Right ventricle myocardium superior (tissue), 1 donor: ENCODE measurements at regions not wholly inside any gene's neighbourhood (a gene's known extent, or its start where the extent isn't known, plus 50 kb on each side); places are given as distances from the start of the nearest gene placed in this dataset.

ENCODE experiments used
- ATAC-seq: fragments of 200-7000 bp; cut with Tn5 transposase; one replicate; pipeline ENCODE4 v1.9.1; 2020; ENCODE audit warnings: mild to moderate bottlenecking; ENCODE audit not compliant: poor library complexity
- DNase-seq: peaks from one replicate; pipeline ENCODE4 v3.0.0-alpha.2; 2020
- intact Hi-C: fragments of 100-400 bp; cut with DNase I; formaldehyde crosslinking; loops from one replicate; pipeline ENCODE4 v1.11.2; 2022
- donor health status: DM: no; HTN: yes; CAD: no; lungs with severe emphysema.

DNA sequence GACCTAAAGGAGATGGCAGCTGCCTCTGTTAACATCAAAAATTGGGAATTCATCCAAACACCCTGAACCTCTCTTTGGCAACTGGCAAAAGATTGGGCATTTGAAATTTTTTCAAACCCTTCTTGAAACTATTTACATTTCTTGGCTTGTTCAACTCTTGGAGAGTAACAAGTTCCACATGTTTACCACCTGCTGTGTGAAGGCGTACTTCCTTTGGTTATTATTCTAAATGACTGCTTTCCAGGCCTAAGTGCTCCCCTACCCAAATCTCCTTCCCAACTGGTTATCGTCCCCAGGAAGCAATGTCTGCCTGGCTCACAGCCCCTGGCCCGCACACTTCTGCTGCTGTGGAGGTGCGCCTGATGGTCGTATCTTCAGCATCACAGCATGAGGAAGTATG is 422.7 kb downstream of the DMAC1 start:
- intact Hi-C loops = no loop called here
- DNase-seq = no peak
- no peak for ATAC-seq

DNA sequence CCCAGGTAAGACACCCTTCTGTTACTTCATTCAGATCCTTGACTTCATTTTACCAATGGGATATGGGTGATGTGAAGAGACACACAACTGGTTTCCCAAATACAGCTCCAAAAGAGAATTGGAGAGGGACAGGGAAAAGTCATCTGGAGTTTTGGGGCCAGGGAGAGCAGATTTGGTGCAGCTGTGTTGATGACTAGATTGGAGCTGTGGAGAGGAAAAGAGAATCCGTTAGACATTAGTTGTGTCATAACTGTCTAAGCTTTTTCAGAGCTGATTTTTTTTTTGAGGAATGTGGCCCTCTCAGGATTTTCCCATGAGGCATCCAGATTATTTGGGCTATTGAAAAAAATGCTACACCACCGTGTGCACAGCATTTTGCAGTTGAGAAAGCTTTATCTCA is 423.4 kb downstream of the DMAC1 start:
- no peak for ATAC-seq
- intact Hi-C loops = no loop called here
- no peak for DNase-seq

DNA sequence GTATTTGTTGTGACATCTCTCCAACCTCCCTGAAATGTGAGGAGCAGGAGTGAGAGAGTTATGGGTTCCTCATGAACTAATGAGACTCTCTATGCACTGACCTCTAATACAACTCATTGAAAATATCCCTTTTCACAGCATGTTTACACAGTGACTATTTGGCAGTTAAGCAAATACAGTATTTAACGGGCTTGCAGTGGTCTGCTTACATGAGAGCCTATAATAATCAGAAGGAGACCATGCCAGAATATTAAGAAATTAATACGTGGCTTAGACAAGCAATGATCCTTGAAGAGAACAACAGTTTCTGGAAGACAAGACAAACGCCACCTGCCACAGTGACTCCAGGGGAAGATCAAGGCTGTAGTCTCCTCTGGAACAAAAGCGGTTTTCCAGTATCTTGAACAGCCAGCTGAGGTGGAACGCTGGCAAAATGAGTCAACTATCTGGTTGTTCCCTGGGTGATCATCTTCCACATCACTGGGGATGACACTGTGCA is 424.5 kb downstream of the DMAC1 start:
- no peak for ATAC-seq
- DNase-seq = no peak
- intact Hi-C loops = no loop called here

DNA sequence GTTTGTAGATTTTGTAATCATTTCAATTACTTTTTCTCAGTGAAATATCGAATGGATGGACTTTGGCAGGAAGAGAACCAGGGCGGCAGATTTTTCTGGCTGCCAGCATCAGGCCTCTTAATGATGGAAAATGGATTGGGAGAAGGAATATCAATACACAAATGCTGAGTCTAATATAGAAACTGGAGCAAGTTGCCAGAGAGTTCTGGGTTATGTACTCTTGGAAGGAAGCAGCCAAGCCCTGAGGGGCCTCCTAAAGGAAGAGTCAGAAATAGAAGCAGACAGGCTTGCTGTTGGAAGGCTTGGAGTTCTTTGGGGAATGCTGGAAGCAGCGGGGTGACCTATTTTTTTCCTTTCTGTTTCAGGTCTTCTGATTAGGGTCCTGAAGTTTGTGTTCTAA is 428.6 kb downstream of the DMAC1 start:
- ATAC-seq (peak; percentile 72), DNase-seq (no peak)
- intact Hi-C loops = no loop called here

DNA sequence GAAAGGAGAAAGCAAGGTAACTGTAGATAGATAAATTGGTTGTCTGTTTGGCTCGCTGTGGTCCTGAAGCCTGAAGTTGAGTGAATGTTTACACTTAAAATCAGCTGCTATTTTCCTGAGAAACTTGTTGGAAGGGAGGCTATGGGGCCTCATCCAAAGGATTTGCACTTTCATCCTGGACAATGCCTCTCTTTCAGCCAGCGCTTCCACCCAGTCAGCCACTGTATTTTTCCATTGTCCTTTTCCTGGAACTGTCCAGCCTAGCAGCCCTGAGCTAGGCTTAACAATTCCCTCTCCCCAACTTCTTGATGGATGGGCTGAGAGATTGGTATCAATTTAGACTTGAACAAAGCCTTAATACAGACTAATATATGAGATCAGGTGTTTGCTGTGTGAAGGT is 429.2 kb downstream of the DMAC1 start:
- no peak for DNase-seq
- no peak for ATAC-seq
- intact Hi-C loops = no loop called here

DNA sequence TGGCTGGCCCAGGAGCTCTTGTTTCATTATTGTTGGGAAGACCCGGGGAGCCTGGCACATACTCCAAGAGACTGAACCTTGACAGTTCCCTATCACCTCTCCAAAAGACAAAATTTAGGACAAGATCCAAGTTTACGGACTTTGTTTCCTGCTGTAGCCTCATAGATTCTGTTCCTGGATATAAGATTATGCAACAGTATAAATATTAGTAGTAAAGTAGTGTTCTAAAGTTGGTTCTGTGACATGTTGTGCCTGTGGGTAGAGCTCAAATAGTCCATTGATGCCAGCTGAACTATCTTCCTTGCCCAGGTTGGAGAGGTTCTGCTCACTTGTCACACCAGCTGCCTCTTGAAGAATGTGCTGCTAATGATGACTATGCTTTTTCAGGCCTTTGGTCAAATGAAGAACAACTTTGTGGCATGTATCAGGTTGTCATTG is 430.2 kb downstream of the DMAC1 start:
- ATAC-seq (no peak), DNase-seq (no peak)
- intact Hi-C loops = no loop called here

DNA sequence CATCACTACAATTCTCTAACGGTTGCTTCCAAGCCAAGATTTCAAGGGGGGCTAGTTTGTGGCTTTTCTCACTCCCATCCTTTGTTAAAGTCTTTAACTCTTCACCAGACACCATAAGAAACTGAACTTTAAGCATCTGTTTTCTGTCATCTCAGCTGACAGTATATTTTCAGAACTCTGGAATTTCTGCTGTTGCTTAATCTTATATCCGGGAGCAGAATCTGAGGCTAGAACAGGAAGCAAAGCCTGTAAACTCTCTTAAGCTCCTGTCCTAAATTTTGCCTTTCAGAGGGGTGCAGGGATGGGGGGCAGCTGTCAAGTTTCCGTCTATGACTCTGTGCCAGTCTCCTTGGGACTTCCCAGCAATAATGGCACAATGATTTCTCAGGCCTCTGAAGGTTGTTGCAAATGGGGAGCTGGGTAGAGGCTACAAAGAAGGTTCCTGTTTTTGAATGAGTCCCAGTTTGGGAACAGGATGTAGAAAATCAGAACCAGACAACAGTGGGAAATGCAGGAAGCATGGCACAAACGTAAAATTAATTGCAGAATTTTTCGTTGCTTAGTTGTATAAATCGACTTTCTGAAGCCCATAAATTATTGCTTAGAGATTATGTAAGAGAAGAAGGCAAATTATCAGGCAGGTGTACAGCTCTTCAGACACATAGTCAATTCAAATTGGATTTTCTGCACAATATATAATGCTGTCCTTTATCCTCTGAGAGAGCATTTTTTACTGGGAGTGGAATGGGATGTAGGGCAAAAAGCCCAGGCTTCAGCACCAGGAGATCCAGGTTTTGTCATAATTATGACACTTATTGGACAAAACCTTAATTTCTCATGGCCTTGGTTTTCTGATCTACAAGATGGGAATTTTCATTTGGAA is 430.9 kb downstream of the DMAC1 start:
- intact Hi-C loops = no loop called here
- peak; percentile 66 for ATAC-seq
- DNase-seq = no peak

DNA sequence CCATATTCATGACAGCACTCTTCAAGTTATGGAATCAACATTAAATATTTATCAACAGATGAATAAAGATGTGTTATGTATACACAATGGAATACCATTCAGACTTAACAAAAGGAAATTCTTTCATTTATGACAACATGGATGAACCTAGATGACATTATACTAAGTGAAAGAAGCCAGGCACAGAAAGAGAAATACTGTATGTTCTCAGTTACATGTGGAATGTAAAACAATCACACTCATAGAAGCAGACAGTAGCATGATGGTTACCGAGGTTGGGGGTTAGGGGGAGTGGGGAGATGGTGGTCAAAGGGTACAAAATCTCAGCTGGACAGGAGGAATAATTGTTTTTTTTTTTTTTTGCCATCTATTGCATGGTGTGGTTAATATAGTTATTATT is 431.9 kb downstream of the DMAC1 start:
- DNase-seq (no peak), ATAC-seq (no peak)
- intact Hi-C loops = no loop called here

DNA sequence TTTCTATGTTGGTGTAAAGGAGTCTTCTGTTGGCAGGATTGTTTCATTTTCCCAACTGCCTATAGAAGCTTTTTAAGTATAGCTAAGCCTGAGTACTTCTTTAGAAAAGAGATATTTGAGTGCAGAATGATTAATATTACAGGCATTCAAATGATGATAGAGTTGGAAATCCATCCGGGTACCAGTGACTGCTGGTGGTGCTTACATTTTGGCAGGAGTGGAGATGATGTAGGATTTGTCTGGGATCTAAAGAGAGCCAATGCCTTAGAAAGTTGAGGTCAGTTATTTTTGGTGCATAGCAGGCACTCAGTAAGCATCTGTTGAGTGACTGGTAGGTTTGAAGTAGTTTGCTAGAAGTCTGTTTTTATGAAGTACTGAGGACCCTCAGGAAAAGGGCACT is 433.5 kb downstream of the DMAC1 start:
- no peak for ATAC-seq
- intact Hi-C loops = no loop called here

DNA sequence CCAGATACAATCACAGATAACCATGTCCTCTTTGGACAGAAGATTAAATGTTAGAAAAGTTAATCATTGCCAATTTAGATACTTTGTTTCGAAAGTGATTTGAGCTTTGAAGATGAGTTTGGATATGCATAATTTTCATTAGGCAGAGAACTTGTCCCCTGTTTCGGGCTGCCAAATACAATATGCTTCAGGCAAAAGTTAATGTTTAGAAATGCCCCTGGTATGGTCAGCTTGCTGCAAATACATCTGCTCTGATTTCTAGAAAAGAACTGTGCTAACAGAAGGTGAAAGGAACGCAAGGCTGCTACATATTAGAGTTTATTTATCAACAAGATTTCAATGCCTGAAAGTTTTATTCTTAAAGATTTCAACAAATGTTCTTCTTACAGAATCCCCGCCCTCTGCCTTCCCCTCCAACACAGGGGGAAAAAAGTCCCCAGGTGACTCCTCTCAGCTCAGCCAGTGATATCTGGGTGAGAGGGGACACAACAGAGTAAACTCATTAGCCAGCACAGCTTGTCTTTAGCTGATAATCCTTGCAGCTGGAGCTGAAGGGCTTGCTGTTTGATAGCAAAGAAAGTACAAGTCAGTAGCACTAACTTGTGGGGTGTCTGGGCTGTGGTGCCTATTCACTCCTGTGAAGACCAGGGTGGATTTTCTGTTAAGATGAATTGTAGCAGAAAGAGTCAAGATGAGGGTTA is 435.7 kb downstream of the DMAC1 start:
- DNase-seq (no peak), ATAC-seq (peak; percentile 46)
- intact Hi-C loops = no loop called here

More for the DNA sequence above, 433.5 kb downstream of the DMAC1 start:
- no peak for DNase-seq

DNA sequence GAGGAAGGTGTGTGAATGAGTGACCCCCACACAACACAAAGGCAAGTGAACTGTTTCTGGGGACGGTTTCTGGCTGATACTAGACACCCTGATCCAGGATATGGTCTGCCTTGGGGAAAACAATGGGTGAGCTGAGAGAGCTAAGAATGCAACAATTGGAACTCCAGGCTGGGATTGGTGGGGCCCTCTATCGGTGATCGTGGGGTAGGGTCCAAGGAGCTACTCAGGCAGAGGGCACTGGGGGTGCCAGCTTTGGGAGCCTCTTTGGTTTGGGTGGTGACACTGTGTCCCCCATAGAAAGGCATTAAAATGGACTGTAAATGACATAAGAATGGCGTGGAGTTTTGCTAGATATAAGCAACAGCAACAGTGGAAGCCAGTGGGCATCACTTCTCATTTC is 439.1 kb downstream of the DMAC1 start:
- no peak for DNase-seq
- intact Hi-C loops = no loop called here
- no peak for ATAC-seq

DNA sequence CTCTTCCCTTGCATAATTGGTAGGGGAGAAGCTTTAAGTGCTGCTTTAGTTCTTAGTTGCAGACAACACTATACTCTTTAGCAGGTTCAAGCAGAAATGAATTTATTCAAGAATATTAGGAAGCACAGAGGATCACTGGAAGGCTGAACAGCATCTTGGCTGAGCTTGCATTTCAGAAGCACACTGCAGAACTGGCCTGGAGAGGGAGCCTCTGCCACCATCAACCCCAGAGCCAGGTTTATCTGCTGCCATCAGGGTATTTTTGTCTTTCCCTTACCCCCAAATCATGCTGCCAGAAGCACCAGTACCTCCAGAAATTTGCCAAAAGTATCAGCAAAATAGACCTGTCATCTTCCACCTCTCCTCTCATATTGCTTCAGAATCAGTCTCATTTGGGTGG is 440.7 kb downstream of the DMAC1 start:
- ATAC-seq (no peak), DNase-seq (no peak)
- intact Hi-C loops = no loop called here

DNA sequence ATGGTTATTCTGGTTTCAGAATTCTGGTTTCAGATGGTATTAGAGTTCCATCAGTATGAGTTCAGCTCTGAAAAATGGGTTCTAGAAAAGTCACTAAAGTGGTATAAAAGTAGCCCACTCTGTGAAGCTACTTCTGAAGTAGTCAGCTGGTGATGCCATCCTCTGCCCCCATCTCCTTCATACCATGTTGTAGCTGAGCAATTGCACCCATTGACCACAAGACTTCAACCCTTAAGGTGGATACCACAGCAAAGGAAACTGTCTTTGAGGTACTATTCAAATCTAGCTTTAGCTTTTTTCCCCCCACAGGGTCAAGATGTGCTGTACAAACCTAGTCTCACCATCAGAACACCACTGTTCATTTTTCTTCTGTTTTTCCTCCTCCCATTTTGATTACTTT is 444.9 kb downstream of the DMAC1 start:
- intact Hi-C loops = no loop called here
- no peak for ATAC-seq

DNA sequence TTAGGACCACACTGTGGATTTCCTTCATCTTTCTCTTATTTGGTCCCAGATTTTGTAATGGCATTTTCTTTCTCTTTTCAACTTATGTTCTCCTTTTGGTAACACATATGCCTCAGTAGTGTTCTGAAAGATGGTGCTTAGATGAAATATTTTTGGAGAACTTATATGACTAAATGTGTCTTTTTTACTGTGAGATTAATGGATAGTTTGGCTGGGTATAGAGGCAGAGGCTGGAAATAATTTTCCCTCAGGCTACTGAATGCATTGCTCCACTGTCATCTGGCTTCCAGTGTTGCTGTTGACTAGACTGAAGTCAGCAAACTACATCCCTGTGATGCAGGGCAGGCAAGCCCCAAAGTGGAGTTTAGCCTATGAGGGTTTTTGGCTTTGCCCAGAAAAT is 450.9 kb downstream of the DMAC1 start:
- ATAC-seq = no peak

More for the DNA sequence above, 444.9 kb downstream of the DMAC1 start:
- DNase-seq = no peak

DNA sequence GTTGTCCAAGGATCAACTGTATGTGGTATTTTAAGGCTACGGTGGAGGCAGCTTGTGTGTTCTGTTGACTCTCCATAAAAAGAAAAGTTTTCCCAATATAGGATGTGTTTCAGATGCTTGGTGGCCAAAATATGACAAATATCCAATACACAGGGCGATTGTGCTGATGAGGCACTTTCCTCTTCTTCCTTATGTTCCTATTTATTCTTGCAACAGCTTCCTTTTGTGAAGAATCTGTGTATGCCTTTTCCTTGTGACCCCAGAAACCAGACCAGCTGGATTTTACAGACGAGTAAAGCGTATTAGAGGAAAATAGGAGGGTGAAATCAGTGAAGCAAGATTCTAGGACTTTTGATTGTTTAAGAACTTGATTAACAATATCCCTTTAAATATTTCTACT is 452.0 kb downstream of the DMAC1 start:
- DNase-seq (no peak), ATAC-seq (peak; percentile 27)
- intact Hi-C loops = no loop called here

More for the DNA sequence above, 450.9 kb downstream of the DMAC1 start:
- intact Hi-C loops = no loop called here
- no peak for DNase-seq

DNA sequence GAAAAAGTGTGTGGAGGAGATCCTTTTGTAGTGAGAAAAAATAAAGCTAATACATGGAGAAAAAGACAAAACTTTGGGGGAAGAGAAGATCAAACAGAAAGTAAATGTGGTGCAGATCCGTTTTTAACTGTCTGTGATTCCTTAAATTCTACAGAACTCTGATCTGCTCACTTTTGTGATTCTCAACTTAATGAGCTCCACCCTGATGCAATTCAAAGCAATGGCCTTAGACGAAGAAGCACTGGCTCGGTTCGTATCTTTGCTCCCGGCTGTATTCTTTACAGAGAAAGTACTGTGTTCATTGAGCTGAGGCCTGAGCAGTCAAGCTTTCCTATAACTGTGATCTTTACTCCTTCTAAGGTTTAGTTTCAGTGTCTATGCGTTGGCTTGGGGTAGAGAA is 453.4 kb downstream of the DMAC1 start:
- ATAC-seq (no peak), DNase-seq (no peak)
- intact Hi-C loops = no loop called here

DNA sequence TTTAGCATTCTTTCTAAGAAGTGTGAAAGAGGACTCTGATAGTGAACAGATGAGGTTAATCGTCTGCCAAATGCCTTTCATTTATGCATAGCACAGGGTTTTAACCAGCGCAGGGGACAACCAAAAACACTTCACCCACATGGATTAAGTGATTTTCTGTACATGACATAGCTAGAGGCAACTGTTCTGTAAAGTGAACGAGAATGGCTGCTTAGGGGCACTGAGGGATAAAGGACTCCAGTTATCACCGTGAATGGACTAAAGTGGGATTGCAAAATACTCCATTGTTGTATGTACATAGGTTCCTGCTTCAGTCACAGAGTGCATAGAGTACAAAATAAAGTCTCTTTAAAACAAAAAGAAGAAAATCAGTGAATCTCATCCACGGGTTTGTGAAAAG is 456.8 kb downstream of the DMAC1 start:
- intact Hi-C loops = no loop called here
- ATAC-seq (no peak), DNase-seq (no peak)

DNA sequence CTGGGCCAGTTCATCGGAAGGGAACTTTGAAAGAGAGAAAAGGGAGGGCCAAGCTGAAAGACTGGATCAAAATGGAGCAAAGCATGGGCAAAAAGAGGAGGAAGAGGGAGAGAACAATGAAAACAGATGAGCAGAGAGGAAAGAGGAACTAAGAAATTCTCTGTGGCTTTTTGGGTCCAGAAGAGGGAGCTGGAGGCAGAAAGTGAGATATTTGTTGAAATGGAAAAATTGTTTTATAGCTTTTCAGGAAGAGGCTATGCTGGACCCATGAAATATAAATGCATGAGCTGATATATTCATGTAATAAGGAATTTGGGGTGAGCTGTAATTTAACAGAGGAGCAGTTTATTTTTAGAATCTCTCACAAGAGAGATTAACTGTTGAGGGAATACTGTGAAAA is 457.3 kb downstream of the DMAC1 start:
- DNase-seq = no peak
- peak; percentile 25 for ATAC-seq
- intact Hi-C loops = no loop called here

DNA sequence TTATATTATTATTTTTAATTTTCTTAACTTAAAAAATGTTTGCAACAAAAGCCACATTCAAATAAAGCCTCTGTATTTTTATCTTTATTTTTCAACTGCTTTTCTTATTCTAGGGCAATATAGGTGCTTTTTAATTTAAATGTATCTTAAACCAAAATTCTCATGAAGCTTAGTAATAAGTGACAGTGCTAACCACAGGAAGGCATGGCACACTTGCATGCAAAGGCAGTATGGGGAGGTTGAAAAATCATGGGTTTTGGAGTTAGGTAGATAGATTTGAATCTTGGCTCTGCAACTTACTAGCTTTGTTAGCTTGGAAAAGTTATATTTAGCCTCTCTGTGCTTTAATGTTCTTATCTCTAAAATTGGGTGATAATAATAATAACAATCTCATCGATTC is 458.0 kb downstream of the DMAC1 start:
- DNase-seq (no peak), ATAC-seq (no peak)
- intact Hi-C loops = no loop called here

DNA sequence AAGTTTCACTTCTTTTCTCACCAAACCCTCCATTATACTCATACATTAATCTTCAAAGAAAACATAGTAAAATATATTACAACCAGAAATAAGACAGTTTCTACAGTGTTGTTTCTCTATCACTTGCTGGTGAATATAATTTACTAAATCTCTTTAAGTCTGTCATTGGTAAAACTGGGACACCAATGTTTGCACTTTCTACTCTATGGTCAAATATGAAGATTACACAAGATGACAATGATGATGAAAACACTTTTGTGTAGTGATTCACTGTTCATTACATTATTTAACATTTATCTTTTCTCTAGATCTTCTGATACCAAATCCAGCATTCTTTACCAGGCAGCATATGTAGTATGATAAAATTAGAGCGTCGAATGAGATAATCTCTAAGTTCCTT is 459.1 kb downstream of the DMAC1 start:
- no peak for ATAC-seq
- no peak for DNase-seq
- intact Hi-C loops = no loop called here
